GM12872 (cell line): ENCODE measurements at regions not wholly inside any gene's neighbourhood (a gene's known extent, or its start where the extent isn't known, plus 50 kb on each side); places are given as distances from the start of the nearest gene placed in this dataset.

Experiments
- CTCF ChIP-seq: IDR thresholded peaks from 3 replicates; pipeline ENCODE4 v1.5.1; 2011; ENCODE audit warnings: low read depth, mild to moderate bottlenecking, low read length, moderate library complexity; ENCODE audit not compliant: insufficient read depth

- no peak for TF ChIP-seq CTCF
Observed at GRCh38 chr5:97550164-97550563, 367.1 kb upstream of the RIOK2 start.

- no peak for TF ChIP-seq CTCF
Observed at GRCh38 chr5:97550818-97551217, 367.8 kb upstream of the RIOK2 start.

GRCh38 chr5:97553604-97554452 is 370.8 kb upstream of the RIOK2 start:
- TF ChIP-seq CTCF = no peak

GRCh38 chr5:97554977-97555643 is 372.1 kb upstream of the RIOK2 start:
- TF ChIP-seq CTCF = no peak

- TF ChIP-seq CTCF = no peak
Observed at GRCh38 chr5:97555644-97555981, 372.6 kb upstream of the RIOK2 start.

- TF ChIP-seq CTCF = no peak
Observed at GRCh38 chr5:97559827-97560598, 377.0 kb upstream of the RIOK2 start.

- TF ChIP-seq CTCF = no peak
Observed at GRCh38 chr5:97560599-97560993, 377.5 kb upstream of the RIOK2 start.
